Skin of body (tissue), 1 donor: ENCODE measurements at regions not wholly inside any gene's neighbourhood (a gene's known extent, or its start where the extent isn't known, plus 50 kb on each side); places are given as distances from the start of the nearest gene placed in this dataset.

ENCODE experiments used
- DNase-seq: peaks from one replicate; lab custom pipeline; 2025; lab: John Stamatoyannopoulos, UW

DNA sequence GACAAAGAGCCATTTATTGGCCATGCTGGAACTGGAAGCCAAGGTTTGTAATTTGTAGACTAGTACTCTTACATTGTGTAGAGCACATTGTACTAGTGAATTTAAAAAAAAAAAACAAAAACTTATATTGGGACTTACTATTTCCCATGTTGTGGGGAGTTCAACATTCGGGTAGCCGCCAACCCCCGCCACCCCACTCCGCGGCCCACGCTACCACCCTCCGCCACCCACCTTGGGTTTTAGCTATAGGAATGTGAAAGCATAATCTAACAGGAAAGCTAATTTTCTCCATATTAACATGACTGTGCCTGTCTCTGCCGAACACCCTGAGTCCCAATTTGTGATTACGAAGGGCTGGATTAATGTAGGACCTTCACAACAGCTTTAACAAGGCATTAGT, 275.8 kb downstream of the FIGN start:
- DNase-seq, result no peak

- no peak for DNase-seq
These were observed 278.7 kb downstream of the FIGN start for GRCh38 chr2:163456953-163457743.

GRCh38 chr2:163455815-163456214, 280.0 kb downstream of the FIGN start:
- no peak for DNase-seq

- DNase-seq, result no peak
These were observed 281.9 kb downstream of the FIGN start for GRCh38 chr2:163453920-163454319.

- no peak for DNase-seq
These were observed 294.2 kb downstream of the FIGN start for GRCh38 chr2:163441603-163442002.

- DNase-seq, result no peak
These were observed 298.8 kb downstream of the FIGN start for GRCh38 chr2:163436963-163437362.

GRCh38 chr2:163428187-163428586, 307.6 kb downstream of the FIGN start:
- peak; percentile 15 for DNase-seq

DNA sequence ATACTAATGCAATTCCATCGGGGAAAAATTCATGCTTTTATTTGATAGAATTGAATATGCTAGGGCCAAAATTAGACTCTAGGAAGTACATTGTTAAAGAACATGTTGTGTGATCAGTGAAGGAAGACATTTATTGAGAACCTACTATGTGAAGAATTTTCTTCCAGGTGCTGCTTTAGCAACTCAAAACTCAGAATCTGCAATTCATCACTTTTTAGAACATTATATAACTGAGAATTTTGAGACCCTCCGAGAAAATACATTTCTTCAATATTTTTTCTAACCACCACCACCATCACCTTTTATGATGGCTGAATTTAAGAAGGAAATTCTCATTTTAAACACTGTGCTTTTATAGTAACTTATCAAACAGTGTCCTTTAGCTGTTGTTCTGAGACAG, 315.2 kb downstream of the FIGN start:
- no peak for DNase-seq

- DNase-seq, result no peak
These were observed 316.6 kb downstream of the FIGN start for GRCh38 chr2:163419000-163419830.

- DNase-seq, result no peak
These were observed 318.0 kb downstream of the FIGN start for GRCh38 chr2:163417596-163418337.

DNA sequence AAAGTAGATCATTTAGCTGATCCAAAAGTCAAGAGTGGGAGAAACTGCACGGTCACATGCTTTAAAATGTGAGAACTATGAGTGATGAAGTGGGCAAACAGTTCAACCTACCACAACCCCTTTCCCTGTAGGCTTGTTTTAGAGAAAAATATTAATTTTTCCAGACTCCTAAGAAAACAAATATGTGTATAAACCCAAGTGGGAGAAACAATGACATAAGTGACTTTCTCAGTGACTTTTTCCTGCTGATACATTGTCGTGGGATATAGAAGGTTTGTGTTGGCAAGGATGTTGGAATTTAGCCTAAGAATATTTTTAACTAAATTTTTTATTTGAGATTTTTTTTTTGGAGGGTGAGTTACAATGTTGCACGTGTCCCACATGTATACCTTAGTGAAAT, 321.7 kb downstream of the FIGN start:
- no peak for DNase-seq

- no peak for DNase-seq
These were observed 328.5 kb downstream of the FIGN start for GRCh38 chr2:163407296-163407695.

DNA sequence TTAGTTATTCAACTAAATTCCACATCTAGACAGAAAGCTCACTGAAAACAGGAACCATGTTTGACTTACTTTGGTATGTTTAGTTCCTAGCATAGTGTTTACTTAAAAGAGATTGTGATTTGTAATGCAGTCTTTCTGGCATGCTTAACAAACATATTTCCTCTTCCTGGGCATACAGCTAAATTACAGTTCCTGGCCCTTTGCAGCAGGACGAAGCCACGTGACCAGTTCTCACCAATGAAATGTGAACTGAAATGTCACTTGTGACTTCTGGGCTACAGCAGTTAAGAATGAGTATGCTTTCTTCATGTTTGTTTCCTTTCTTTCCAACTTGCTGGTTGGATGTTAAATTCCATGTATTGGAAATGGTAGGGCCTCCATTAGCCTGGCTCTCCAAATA, 330.5 kb downstream of the FIGN start:
- DNase-seq, result no peak

DNA sequence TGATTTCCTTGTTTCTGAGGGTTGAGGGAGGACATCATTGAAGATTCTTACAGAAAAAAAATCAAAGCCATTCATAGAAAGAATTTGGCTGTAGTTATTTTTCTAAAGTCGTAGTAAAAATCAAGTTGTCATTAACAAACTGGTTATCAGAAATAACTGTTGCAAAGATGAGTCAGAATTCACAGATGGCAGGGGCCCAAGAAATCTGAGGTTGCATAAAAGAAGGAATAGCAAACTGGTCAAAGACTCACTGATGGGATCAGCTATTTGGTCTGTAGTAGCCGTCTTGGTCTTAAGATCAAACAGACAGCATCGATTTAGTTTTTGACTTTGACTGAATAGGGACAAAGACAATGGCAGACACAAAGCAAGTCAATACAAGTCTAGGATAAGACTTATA, 334.3 kb downstream of the FIGN start:
- no peak for DNase-seq

DNA sequence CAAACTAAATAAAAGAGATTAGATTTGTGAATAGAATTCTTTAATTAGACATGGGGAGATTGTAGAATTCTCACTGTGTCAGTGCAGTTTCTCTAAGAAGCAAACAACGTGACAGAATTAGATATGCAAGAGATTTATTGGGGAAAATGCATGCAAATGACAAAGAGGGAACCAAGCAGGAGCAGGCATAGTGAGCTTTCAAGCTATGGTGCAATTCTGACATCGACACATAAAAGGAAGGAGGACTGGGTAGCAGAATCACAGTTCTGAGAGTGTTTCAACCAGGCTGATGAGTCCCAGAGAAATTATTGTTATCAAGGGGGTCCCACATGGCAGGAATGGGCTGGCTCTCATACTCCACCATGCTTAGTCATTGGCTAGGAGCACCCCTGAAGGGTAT, 338.4 kb downstream of the FIGN start:
- DNase-seq, result no peak

DNA sequence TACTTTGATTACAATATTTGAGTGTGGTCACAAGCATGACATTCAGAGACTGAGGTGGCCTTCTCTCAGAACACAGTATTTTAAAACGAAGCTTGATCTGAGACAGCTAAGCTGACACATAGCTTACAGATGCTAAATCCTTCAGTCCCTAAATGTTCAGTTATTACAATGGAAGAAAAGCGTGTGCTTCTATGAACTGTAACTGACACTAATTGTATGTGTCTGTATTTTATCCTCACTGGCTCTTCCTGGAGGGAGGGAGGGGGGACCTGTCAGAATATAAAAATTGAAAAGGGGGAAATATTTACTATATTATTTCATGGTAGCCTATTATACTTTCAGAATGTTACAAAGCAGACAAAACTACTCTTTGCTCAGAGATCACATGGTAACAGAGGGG, 340.2 kb downstream of the FIGN start:
- no peak for DNase-seq

GRCh38 chr2:163389838-163390237, 346.0 kb downstream of the FIGN start:
- no peak for DNase-seq

DNA sequence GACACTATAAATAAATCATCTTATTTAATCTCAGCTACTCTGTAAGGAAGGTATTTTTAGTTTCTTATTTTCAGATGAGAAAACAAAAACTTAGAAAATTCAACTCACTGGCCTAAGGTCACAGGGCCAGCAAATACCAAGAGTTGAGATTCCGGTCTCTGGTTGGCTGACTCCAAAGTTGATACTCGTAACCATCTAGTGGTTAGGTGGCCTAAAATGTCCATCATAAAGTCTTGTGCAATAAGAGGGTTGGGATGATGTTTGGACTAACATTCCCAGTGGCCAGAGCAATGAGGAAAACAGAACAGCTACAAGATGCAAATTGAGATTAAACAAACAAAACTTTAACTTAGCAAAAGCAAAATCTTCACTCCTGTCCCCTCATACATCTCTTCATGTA, 360.3 kb downstream of the FIGN start:
- DNase-seq, result no peak

DNA sequence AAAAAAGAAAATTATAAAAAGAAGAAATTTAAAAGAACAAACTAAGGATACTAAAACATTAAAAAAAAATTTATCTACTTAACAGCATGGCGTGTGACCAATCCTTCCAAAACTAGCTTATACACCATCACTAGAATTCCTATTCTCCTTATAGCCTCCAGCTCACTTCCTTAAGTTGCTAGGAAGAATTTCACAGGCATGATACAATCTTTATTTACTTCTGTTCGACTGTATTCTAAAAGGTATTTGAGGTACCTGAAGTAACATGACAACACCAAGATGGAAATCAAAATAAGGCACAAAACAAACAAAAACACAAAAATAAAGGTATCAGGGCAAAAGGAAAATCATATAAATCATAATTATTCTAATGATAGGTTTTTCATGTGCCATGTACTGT, 360.7 kb downstream of the FIGN start:
- DNase-seq, result no peak

DNA sequence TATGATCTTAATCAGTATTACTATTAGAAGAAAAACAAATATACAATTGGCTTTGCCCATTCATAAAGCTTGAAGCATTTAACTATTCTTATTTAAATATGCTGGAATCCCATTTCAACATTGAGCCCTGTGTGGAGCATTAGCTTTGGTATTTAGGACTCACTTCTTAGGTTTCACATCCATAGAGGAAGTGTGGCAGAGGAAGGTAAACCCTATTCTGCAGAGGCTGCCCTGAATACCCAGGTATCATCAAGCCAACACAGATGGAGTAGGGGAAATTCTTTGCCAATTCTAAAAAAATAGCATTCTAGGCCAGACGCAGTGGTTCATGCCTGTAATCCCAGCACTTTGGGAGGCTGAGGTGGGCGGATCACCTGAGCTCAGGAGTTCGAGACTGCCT, 361.5 kb downstream of the FIGN start:
- no peak for DNase-seq

DNA sequence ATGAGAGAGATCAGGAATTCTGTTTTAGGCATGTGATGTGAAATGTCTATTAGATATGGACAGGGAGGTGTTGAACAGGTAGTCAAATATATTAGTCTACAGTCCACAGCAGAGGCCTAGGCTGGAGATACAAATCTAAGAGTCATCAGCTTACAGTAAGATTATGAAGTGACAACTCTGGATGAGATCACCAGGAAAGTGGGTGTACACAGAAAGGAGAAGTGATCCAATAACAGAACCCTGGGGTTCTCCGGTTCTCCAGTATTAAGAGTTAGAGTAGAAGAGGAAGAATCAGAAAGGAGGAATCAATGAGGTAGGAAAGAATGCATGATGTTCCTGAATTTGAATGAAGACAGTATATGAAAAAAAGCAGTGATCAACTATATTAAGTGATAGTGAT, 362.3 kb downstream of the FIGN start:
- DNase-seq, result no peak
